HEK293T (cell line): ENCODE measurements at regions not wholly inside any gene's neighbourhood (a gene's known extent, or its start where the extent isn't known, plus 50 kb on each side); places are given as distances from the start of the nearest gene placed in this dataset.
A peak's percentile ranks its signal among the peaks of the same experiment; 100 is the strongest.

ENCODE experiments used
- CTCF ChIA-PET: fragments of 350-600 bp; formaldehyde crosslinking; extraction: SDS; loops from one replicate; lab custom pipeline; 2021; ENCODE audit warnings: antibody characterized with exemption, inconsistent platforms; lab: Yijun Ruan, JAX
- POLR2A ChIA-PET: fragments of 350-600 bp; formaldehyde crosslinking; extraction: SDS; loops from one replicate; lab custom pipeline; 2020; ENCODE audit warnings: antibody characterized with exemption, inconsistent platforms; lab: Yijun Ruan, JAX
- DNase-seq: peaks from one replicate; pipeline ENCODE4 v3.0.0; 2012; ENCODE audit warnings: mixed read lengths; ENCODE audit errors: extremely low spot score
- ARNT ChIP-seq: fragments of 450-650 bp; IDR thresholded peaks from 2 replicates; pipeline ENCODE4 v1.6.1; 2017; ENCODE audit warnings: mild to moderate bottlenecking
- BHLHE40 ChIP-seq: fragments of 450-650 bp; IDR thresholded peaks from 2 replicates; pipeline ENCODE4 v1.6.1; 2016; ENCODE audit warnings: mild to moderate bottlenecking, moderate library complexity, borderline replicate concordance
- CTBP1 ChIP-seq: fragments of 450-650 bp; IDR thresholded peaks from 2 replicates; pipeline ENCODE4 v1.6.1; 2016; ENCODE audit warnings: borderline replicate concordance
- ELF4 ChIP-seq: fragments of 450-650 bp; IDR thresholded peaks from 2 replicates; pipeline ENCODE4 v1.6.1; 2017; ENCODE audit warnings: antibody characterized with exemption
- FOXA1 ChIP-seq: fragments of 450-650 bp; IDR thresholded peaks from 2 replicates; pipeline ENCODE4 v1.6.1; 2016; ENCODE audit warnings: mild to moderate bottlenecking
- FOXK2 ChIP-seq: fragments of 450-650 bp; IDR thresholded peaks from 2 replicates; pipeline ENCODE4 v1.6.1; 2016; ENCODE audit warnings: mild to moderate bottlenecking
- FOXM1 ChIP-seq: fragments of 450-650 bp; IDR thresholded peaks from 2 replicates; pipeline ENCODE4 v1.6.1; 2017; ENCODE audit warnings: mild to moderate bottlenecking, borderline replicate concordance
- HDGF ChIP-seq: fragments of 450-650 bp; IDR thresholded peaks from 2 replicates; pipeline ENCODE4 v1.6.1; 2017; ENCODE audit warnings: antibody characterized with exemption, borderline replicate concordance
- L3MBTL2 ChIP-seq: fragments of 450-650 bp; conservative IDR thresholded peaks from 2 replicates; pipeline ENCODE4 v1.6.1; 2016; ENCODE audit warnings: mild to moderate bottlenecking
- LEF1 ChIP-seq: fragments of 450-650 bp; IDR thresholded peaks from 2 replicates; pipeline ENCODE4 v1.6.1; 2017; ENCODE audit warnings: mild to moderate bottlenecking, borderline replicate concordance
- NFRKB ChIP-seq: fragments of 450-650 bp; IDR thresholded peaks from 2 replicates; pipeline ENCODE4 v1.6.1; 2016; ENCODE audit warnings: mild to moderate bottlenecking, moderate library complexity
- PKNOX1 ChIP-seq: fragments of 450-650 bp; IDR thresholded peaks from 2 replicates; pipeline ENCODE4 v1.6.1; 2016
- SP1 ChIP-seq: fragments of 450-650 bp; IDR thresholded peaks from 2 replicates; pipeline ENCODE4 v1.6.1; 2017
- SUZ12 ChIP-seq: fragments of 450-650 bp; IDR thresholded peaks from 2 replicates; pipeline ENCODE4 v1.6.1; 2016; ENCODE audit warnings: mild to moderate bottlenecking
- TARDBP ChIP-seq: fragments of 450-650 bp; IDR thresholded peaks from 2 replicates; pipeline ENCODE4 v1.6.1; 2016
- ZNF384 ChIP-seq: fragments of 450-650 bp; IDR thresholded peaks from 2 replicates; pipeline ENCODE4 v1.6.1; 2016

- no peak for TF ChIP-seq HDGF
- TF ChIP-seq TARDBP, result no peak
- TF ChIP-seq ELF4, result no peak
- no peak for TF ChIP-seq SUZ12
- no peak for TF ChIP-seq NFRKB
- TF ChIP-seq ZNF384, result no peak
- TF ChIP-seq PKNOX1, result no peak
- TF ChIP-seq SP1, result no peak
- CTCF ChIA-PET, result no interaction called here
- POLR2A ChIA-PET, result no interaction called here
- no peak for DNase-seq
Measured at GRCh38 chr2:75317802-75318201, 118.5 kb upstream of the TACR1 start.

GRCh38 chr2:75317316-75317715 is 118.0 kb upstream of the TACR1 start:
- ChIA-PET CTCF (no interaction called here), POLR2A (no interaction called here)
- TF ChIP-seq ELF4 (no peak), FOXA1 (no peak), TARDBP (no peak), SP1 (no peak), CTBP1 (no peak), BHLHE40 (no peak)
- DNase-seq, result no peak

GRCh38 chr2:75315436-75315835 is 116.1 kb upstream of the TACR1 start:
- POLR2A ChIA-PET, result no interaction called here
- no peak for DNase-seq
- CTCF ChIA-PET, result no interaction called here
- TF ChIP-seq ELF4 (no peak), ARNT (no peak), FOXA1 (no peak), ZNF384 (no peak), SUZ12 (no peak), PKNOX1 (no peak), BHLHE40 (no peak), HDGF (no peak)

GRCh38 chr2:75311993-75312392 is 112.7 kb upstream of the TACR1 start:
- POLR2A ChIA-PET, result no interaction called here
- CTCF ChIA-PET, result no interaction called here
- no peak for TF ChIP-seq FOXA1
- no peak for TF ChIP-seq NFRKB
- TF ChIP-seq FOXK2, result no peak
- TF ChIP-seq HDGF, result no peak
- no peak for TF ChIP-seq ARNT
- no peak for TF ChIP-seq BHLHE40
- TF ChIP-seq CTBP1, result no peak
- no peak for TF ChIP-seq SUZ12
- TF ChIP-seq TARDBP, result no peak
- no peak for TF ChIP-seq PKNOX1
- TF ChIP-seq L3MBTL2, result no peak
- TF ChIP-seq LEF1, result no peak
- DNase-seq, result peak; percentile 36

GRCh38 chr2:75311521-75311920 is 112.2 kb upstream of the TACR1 start:
- CTCF ChIA-PET, result no interaction called here
- DNase-seq, result no peak
- POLR2A ChIA-PET, result no interaction called here

GRCh38 chr2:75310876-75311275 is 111.6 kb upstream of the TACR1 start:
- TF ChIP-seq L3MBTL2 (no peak), LEF1 (no peak)
- no peak for DNase-seq
- POLR2A ChIA-PET, result no interaction called here
- CTCF ChIA-PET, result no interaction called here

More at GRCh38 chr2:75311521-75311920, 112.2 kb upstream of the TACR1 start:
- TF ChIP-seq LEF1 (no peak), PKNOX1 (no peak), SP1 (no peak), TARDBP (no peak), BHLHE40 (no peak), ZNF384 (no peak), NFRKB (no peak), ELF4 (no peak), SUZ12 (no peak)

GRCh38 chr2:75309596-75310463 is 110.5 kb upstream of the TACR1 start:
- no peak for DNase-seq
- TF ChIP-seq LEF1 (no peak), BHLHE40 (no peak), ZNF384 (no peak), HDGF (no peak), PKNOX1 (no peak), SUZ12 (no peak), ARNT (no peak), FOXK2 (no peak), NFRKB (no peak), FOXA1 (no peak), FOXM1 (no peak), ELF4 (no peak), CTBP1 (no peak), TARDBP (no peak), SP1 (no peak), L3MBTL2 (no peak)
- ChIA-PET CTCF (no interaction called here), POLR2A (no interaction called here)
